Stimulated activated effector memory CD8-positive, alpha-beta T cell treated with anti-CD3 and anti-CD28 coated beads, Interleukin-12 subunit alpha, Interleukin-12 subunit beta, amount 100 ng/mL, for 72 hours (primary cell): ENCODE measurements at regions not wholly inside any gene's neighbourhood (a gene's known extent, or its start where the extent isn't known, plus 50 kb on each side); places are given as distances from the start of the nearest gene placed in this dataset.

ENCODE experiments used
- ATAC-seq: fragments of 150-1000 bp; cut with Tn5 transposase; 2 replicates; pipeline ENCODE4 v1.10.0; 2021
- DNase-seq, 2 donors: peaks; one replicate each; pipeline ENCODE4 v3.0.0; 2021 to 2022; ENCODE audit warnings: low spot score in 2 of 2
- H3K27ac Mint-ChIP-seq: one replicate; pipeline ENCODE4 v1.8.0; 2022; ENCODE audit warnings: mild to moderate bottlenecking, mixed read lengths
- H3K36me3 Mint-ChIP-seq: one replicate; pipeline ENCODE4 v1.8.0; 2022; ENCODE audit warnings: mild to moderate bottlenecking, mixed read lengths
- H3K4me1 Mint-ChIP-seq: one replicate; pipeline ENCODE4 v1.8.0; 2022; ENCODE audit warnings: mixed read lengths
- H3K4me3 Mint-ChIP-seq: one replicate; pipeline ENCODE4 v1.8.0; 2022; ENCODE audit warnings: mild to moderate bottlenecking, mixed read lengths
- H3K9me3 Mint-ChIP-seq: one replicate; pipeline ENCODE4 v1.8.0; 2022; ENCODE audit warnings: mixed read lengths

DNA sequence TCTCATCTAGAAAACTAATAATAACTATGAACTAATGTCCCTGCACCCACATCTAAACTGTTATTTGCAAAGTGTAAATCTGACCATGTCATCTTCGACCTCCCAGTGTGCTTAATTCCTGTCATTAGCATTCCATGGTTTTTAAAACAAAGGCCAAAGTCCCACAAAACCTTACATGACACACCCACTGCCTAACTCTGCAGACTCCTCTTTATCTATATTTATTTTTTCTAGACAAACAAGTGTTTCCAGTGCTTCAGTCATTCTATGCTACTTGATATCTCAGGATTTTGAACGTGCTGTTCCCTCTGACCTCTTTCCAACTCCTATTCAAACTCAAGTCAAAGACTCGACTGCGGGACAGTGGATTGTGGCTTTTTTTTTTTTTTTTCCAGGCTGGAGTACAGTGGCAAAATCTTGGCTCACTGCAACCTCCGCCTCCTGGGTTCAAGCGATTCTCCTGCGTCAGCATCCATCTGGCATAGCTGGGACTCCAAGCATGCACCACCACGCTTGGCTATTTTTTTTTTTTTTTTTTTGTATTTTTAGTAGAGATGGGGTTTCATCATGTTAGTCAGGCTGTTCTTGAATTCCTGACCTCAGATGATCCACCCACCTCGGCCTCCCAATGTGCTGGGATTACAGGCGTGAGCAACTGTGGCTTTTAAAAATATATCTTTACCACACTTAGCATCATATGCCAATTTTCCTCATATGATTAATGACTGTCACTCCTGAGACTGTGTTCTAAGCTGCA is 1511.0 kb downstream of the ARAP2 start:
- peaks cover 10% of the 10 kb centered on the region for H3K9me3 Mint-ChIP-seq
- no peak overlapping the region for H3K4me3 Mint-ChIP-seq
- H3K4me1 Mint-ChIP-seq = no peaks in the 10 kb centered on the region
- no peaks in the 10 kb centered on the region for H3K36me3 Mint-ChIP-seq
- no peak overlapping the region for H3K27ac Mint-ChIP-seq
- no peak for ATAC-seq
- no peak for DNase-seq

DNA sequence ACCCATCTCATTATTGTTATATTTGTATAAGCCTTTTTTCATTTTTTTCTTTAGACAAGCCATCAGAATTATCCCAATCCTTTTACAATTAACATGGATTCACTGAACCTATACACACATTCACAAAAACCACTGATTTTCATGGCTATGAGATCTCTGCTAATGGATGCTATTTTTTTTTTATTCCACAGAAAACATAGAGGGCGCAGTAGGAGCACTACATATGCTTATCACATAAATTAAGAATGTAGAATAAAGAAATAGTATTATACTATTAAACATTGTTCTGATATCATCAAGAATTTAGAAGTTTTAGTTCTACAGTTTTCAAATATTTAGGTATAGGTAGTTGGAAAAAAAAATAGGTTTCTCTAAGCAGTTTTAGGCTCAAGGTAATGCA is 1477.4 kb downstream of the ARAP2 start:
- Mint-ChIP-seq H3K4me3 (no peak overlapping the region), H3K4me1 (no peaks in the 10 kb centered on the region), H3K27ac (no peak overlapping the region), H3K36me3 (no peaks in the 10 kb centered on the region), H3K9me3 (peaks cover 6% of the 10 kb centered on the region)
- DNase-seq (no peak), ATAC-seq (no peak)

DNA sequence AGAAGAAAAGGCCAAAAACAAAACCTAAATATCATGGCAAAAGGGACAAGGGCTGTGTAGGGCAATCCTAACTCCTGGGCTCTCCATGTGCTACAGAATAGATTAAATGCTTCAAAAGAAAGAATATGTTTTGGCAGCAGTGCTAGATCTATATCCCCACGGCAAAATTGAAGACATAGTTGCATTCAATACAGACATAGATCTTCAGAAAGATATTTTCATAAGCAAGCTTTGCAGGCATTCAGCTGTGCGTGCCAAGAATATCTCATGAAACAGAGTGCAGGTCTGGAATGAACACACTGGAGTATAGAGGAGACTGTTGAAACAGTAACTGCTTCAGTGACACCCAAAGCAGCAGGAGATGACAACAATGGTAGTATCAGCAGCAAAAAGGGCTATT is 1476.9 kb downstream of the ARAP2 start:
- no peak overlapping the region for H3K27ac Mint-ChIP-seq
- H3K9me3 Mint-ChIP-seq = peaks cover 6% of the 10 kb centered on the region
- ATAC-seq (no peak), DNase-seq (no peak)
- no peak overlapping the region for H3K4me3 Mint-ChIP-seq
- H3K36me3 Mint-ChIP-seq = no peaks in the 10 kb centered on the region
- no peaks in the 10 kb centered on the region for H3K4me1 Mint-ChIP-seq

DNA sequence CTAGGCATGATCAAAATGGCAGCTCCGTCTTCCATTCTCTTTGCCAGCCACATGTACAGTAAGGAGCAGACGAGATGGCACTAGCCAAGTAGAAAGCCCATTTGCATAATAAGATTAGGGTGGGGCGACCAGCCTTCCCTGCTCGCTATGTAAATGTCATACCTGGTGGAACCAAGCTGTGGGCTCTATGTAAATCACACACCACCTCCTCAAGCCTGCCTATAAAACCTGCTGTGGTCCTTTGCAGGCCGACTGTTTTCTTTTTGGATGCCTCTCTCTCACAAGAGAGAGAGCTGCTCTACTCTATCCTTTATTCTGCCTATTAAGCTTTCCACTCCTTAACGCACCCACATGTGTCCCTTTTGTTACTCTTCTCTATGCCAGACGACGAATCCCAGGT is 1472.7 kb downstream of the ARAP2 start:
- ATAC-seq (no peak), DNase-seq (no peak)
- Mint-ChIP-seq H3K27ac (no peak overlapping the region), H3K36me3 (no peaks in the 10 kb centered on the region), H3K4me3 (no peak overlapping the region), H3K4me1 (no peaks in the 10 kb centered on the region), H3K9me3 (peaks cover 7% of the 10 kb centered on the region)

DNA sequence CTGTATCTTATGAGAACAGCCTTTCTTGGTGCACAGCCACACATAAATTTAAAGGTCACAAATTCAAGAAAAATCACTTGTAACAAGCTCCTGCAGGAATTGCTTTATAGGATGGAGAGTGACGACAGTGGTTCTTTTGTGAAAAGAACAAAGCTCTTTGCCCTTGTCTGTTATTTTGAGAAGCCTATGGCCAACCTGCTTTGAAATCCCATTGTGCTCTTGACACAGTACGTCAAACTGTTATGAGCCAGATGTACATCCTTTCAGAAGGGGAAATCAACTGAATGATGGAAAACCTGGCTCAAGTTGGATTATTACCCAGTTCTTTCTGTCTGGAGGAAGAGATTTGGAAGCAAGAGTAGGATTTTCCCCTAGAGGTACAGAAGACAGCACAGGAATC is 1454.2 kb downstream of the ARAP2 start:
- Mint-ChIP-seq H3K4me1 (no peaks in the 10 kb centered on the region), H3K4me3 (no peak overlapping the region), H3K9me3 (peaks cover 7% of the 10 kb centered on the region), H3K36me3 (no peaks in the 10 kb centered on the region), H3K27ac (no peak overlapping the region)
- ATAC-seq = no peak
- no peak for DNase-seq

DNA sequence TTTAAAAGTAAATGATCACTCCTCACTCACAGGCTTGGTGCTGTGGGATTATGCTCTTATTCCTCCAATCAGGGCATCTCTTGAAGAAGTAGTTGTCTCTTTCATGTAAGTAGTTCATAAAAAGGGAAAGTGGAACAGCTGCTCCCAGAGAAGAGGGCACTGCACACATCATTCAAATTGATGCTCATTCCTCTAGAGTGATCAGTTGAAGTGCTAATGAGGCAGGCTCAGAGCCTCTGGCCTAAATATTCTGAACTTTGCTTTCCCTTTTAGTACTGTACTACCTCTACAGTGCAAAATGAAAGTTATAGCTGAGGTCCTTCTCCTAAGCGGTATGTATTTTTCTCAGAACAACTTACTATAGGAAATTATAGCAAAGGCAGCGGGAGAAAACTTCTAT is 1453.1 kb downstream of the ARAP2 start:
- H3K4me3 Mint-ChIP-seq = no peak overlapping the region
- ATAC-seq (no peak), DNase-seq (no peak)
- peaks cover 8% of the 10 kb centered on the region for H3K9me3 Mint-ChIP-seq
- no peaks in the 10 kb centered on the region for H3K36me3 Mint-ChIP-seq
- no peaks in the 10 kb centered on the region for H3K4me1 Mint-ChIP-seq
- H3K27ac Mint-ChIP-seq = no peak overlapping the region

DNA sequence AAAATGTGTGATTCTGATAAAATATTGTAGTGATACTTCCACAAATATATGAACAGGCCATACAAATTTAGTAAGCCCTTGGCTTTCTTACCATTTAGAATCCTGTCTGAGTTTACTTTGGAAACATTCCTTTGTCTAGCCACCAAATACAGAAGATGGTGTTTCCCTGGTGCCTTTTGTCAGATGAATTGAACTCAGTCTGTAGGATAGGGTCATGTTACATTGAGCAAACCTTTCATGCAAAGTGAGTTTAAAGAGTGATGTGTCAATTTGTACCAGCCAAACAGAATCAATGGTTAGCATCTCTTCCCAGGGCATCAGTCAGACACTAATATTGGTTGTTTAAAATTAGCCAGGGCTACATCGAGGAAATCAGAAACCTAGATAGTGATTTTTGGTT is 1443.4 kb downstream of the ARAP2 start:
- H3K27ac Mint-ChIP-seq = no peak overlapping the region
- ATAC-seq (no peak), DNase-seq (no peak)
- no peaks in the 10 kb centered on the region for H3K4me1 Mint-ChIP-seq
- no peak overlapping the region for H3K4me3 Mint-ChIP-seq
- H3K36me3 Mint-ChIP-seq = no peaks in the 10 kb centered on the region
- peaks cover 21% of the 10 kb centered on the region for H3K9me3 Mint-ChIP-seq

DNA sequence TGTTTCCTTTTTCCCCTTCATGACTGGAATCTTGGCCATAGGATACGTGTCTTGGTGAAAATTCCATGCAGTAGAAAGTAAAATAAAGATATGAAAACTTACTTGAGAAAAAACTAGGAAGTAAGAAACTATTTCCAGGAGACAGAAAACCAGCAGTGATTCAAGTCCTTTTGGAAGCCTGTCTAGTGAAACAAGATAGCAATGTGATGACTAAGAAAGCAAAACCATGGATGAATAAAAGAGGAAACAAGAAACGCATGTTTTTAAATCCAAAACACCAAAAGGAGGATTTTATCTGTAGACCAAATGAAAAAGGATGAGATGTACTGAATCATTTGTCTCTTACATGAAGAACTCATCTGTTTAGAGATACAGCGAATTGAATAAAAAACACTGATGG is 1430.0 kb downstream of the ARAP2 start:
- DNase-seq (no peak), ATAC-seq (no peak)
- no peak overlapping the region for H3K4me3 Mint-ChIP-seq
- no peak overlapping the region for H3K27ac Mint-ChIP-seq
- H3K36me3 Mint-ChIP-seq = no peaks in the 10 kb centered on the region
- no peaks in the 10 kb centered on the region for H3K4me1 Mint-ChIP-seq
- H3K9me3 Mint-ChIP-seq = peaks cover 20% of the 10 kb centered on the region

DNA sequence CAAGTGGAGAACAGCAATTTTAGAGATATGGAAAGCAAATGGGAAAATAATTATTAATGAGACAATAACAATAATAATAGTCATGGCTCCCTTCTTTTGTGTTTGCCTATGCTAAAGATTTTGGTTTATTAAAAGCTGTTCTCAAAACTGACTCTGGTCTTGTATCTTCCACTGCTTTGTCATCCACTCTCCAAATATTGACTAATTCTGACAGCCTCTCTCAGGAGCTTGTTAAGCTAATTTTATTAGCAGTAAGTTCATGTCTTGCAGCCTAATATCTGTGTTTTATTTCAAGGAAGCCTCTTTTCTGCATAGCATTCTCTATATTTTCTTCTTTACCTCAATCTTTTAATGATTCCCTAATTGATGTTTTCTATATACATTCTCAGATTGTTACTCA is 1419.8 kb downstream of the ARAP2 start:
- H3K4me1 Mint-ChIP-seq = no peaks in the 10 kb centered on the region
- DNase-seq (no peak), ATAC-seq (no peak)
- H3K4me3 Mint-ChIP-seq = no peak overlapping the region
- no peaks in the 10 kb centered on the region for H3K36me3 Mint-ChIP-seq
- H3K27ac Mint-ChIP-seq = no peak overlapping the region
- peaks cover 11% of the 10 kb centered on the region for H3K9me3 Mint-ChIP-seq

DNA sequence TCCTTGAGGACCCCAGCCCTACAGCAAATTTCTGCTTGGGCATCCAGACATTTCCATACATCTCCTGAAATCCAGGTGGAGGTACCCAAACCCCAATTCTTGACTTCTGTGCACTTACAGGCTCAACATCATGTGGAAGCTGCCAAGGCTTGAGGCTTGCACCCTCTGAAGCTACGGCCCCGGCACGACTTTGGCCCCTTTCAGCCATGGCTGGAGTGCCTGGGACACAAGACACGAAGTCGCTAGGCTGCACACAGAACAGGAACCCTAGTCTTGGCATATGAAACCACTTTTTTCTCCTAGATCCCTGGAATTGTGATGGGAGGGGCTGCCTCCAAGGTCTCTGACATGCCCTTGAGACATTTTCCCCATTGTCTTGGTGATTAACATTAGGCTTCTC is 1417.7 kb downstream of the ARAP2 start:
- ATAC-seq = no peak
- no peak for DNase-seq
- H3K36me3 Mint-ChIP-seq = no peaks in the 10 kb centered on the region
- H3K27ac Mint-ChIP-seq = no peak overlapping the region
- no peaks in the 10 kb centered on the region for H3K4me1 Mint-ChIP-seq
- H3K4me3 Mint-ChIP-seq = no peak overlapping the region
- peaks cover 12% of the 10 kb centered on the region for H3K9me3 Mint-ChIP-seq

DNA sequence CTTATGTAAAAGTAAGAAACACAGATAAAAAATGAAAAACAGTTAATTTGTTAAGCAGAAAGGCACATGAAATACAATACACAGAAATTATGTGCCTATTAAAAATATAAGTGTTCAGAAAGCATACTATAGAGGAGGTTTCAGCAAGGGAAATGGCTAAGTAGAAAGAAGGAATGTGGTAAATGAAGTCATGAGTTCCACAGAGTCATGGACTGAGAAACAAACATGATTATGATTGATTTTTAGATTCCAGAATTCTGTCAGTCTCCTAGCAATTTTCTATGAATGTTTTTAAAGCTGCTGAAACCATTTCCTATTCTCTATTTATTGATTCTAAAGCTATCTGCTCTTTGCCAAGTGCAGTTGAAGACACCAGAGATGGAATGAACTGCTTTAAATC is 1398.4 kb downstream of the ARAP2 start:
- no peak overlapping the region for H3K27ac Mint-ChIP-seq
- H3K9me3 Mint-ChIP-seq = peaks cover 6% of the 10 kb centered on the region
- no peaks in the 10 kb centered on the region for H3K4me1 Mint-ChIP-seq
- H3K36me3 Mint-ChIP-seq = no peaks in the 10 kb centered on the region
- H3K4me3 Mint-ChIP-seq = no peak overlapping the region
- DNase-seq (no peak), ATAC-seq (no peak)

DNA sequence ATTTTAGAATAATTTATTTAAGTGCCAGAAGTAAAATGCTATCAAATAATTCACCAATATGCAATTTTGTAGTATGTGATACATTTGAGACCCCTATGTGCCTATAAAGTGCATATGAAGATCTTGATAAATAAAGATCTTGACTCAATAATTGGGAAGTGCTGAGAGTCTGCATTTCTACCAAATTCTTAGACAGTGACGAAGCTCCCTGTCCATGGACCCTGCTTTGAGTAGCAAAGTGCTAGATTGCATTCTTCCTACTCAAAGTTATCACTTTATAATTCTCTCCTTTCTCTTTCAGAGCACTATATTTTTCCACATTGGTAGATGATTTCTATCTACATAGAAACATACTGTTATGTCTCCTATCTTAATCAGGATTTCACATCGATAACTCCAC is 1393.9 kb downstream of the ARAP2 start:
- H3K27ac Mint-ChIP-seq = no peak overlapping the region
- no peak overlapping the region for H3K4me3 Mint-ChIP-seq
- no peaks in the 10 kb centered on the region for H3K36me3 Mint-ChIP-seq
- DNase-seq = no peak
- ATAC-seq = no peak
- no peaks in the 10 kb centered on the region for H3K4me1 Mint-ChIP-seq
- peaks cover 18% of the 10 kb centered on the region for H3K9me3 Mint-ChIP-seq

DNA sequence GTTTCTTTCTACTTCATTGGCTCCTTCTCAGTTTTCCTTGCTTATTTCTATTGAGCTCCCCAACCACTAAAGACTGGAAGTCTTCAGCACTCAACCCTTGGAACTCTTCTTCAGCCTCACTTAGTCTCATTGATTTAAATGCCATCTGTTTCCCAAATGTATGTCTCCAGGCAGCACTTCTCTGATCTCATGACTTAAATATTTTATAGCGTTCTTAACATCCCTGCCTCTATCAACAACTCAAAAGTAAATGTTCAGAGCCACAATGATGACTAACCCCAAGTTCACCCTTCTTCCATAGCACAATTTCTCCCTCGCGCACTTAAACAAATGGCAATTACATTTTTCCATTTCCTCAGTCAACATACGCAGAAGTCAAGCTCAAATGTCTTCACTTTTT is 1393.3 kb downstream of the ARAP2 start:
- H3K27ac Mint-ChIP-seq = no peak overlapping the region
- no peak for ATAC-seq
- DNase-seq = no peak
- no peaks in the 10 kb centered on the region for H3K36me3 Mint-ChIP-seq
- H3K4me3 Mint-ChIP-seq = no peak overlapping the region
- H3K4me1 Mint-ChIP-seq = no peaks in the 10 kb centered on the region
- peaks cover 18% of the 10 kb centered on the region for H3K9me3 Mint-ChIP-seq

DNA sequence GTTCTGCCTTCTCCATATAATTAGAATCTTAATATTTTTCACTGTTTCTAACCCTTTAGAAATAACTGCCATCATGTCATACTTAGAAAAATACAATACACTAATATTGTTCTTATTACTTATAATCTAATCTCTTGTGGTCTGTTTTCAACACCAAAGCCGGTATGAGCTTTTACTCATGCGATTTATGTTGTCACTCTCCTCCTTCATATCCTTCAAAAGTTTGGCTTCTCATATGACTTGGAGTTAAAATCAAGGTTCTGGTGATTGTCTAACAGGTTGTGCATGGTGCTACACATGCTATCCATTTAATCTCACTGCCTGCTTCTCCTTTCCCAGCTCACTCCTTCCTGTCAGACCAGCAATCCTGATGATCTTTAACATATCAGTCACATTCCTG is 1392.9 kb downstream of the ARAP2 start:
- no peaks in the 10 kb centered on the region for H3K4me1 Mint-ChIP-seq
- peaks cover 19% of the 10 kb centered on the region for H3K9me3 Mint-ChIP-seq
- no peaks in the 10 kb centered on the region for H3K36me3 Mint-ChIP-seq
- ATAC-seq = no peak
- no peak overlapping the region for H3K27ac Mint-ChIP-seq
- H3K4me3 Mint-ChIP-seq = no peak overlapping the region
- no peak for DNase-seq

DNA sequence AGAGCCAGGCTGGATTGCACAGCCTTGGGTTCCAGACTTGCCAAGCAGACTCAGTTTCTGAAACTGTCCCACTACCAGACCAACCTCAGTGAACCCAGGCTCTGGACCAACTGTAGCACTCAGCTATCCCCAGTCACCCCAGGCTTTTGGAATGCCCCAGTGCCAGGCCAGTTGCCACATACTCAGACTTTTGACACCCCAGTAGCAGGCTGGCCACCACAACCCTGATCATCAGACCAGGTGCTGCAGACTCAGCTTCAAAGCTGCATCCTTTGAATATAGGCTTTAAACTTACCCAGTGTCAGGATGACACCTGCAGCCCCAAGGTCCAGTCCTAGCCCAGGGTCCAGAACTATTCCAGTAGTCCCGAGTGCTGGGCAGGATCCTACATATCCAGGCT is 1389.9 kb downstream of the ARAP2 start:
- no peak for DNase-seq
- no peak overlapping the region for H3K4me3 Mint-ChIP-seq
- no peak overlapping the region for H3K27ac Mint-ChIP-seq
- no peaks in the 10 kb centered on the region for H3K36me3 Mint-ChIP-seq
- no peak for ATAC-seq
- peaks cover 21% of the 10 kb centered on the region for H3K9me3 Mint-ChIP-seq
- no peaks in the 10 kb centered on the region for H3K4me1 Mint-ChIP-seq

DNA sequence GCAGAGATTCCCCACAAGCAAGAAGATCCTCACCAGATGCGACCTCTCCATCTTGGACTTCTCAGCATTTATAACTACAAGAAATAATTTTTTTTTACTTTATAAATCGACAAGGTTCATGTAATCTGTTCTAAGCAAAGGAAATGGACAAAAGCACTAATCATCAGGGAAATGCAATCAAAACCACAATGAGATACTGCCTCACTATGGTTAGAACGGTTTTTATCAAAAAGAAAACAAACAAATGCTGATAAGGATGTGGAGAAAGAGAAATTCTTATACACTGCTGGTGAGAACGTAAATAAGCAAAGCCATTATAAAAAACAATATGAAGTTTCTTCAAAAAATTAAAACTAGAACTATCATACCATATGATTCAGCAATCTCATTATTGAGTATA is 1382.6 kb downstream of the ARAP2 start:
- Mint-ChIP-seq H3K4me3 (no peak overlapping the region), H3K9me3 (peaks cover 9% of the 10 kb centered on the region), H3K4me1 (no peaks in the 10 kb centered on the region), H3K36me3 (no peaks in the 10 kb centered on the region), H3K27ac (no peak overlapping the region)
- DNase-seq (no peak), ATAC-seq (no peak)

DNA sequence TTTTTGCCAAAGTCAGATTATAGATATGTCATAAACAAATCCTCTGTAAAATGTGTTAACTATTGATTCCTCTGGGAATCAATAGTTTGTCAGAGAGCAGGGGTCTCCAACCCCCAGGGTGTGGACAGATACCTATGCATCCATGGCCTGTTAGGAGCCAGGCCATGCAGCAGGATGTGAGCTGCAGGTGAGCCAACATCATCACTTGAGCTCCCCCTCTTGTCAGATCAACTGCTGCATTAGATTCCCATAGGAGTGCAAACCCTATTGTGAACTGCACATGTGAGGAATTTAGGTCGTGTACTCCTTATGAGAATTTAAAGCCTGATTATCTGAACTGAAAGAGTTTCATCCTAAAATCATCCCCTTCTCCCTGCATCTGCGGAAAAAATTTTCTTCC is 1365.4 kb downstream of the ARAP2 start:
- Mint-ChIP-seq H3K4me3 (no peak overlapping the region), H3K4me1 (no peaks in the 10 kb centered on the region), H3K9me3 (peaks cover 29% of the 10 kb centered on the region), H3K36me3 (no peaks in the 10 kb centered on the region), H3K27ac (no peak overlapping the region)
- ATAC-seq (no peak), DNase-seq (no peak)
